Peyer's patch (tissue), 4 donors: ENCODE measurements at regions not wholly inside any gene's neighbourhood (a gene's known extent, or its start where the extent isn't known, plus 50 kb on each side); places are given as distances from the start of the nearest gene placed in this dataset.

Experiments used
- DNase-seq, 3 donors: peaks; one replicate each; pipeline ENCODE4 v3.0.0-alpha.2; 2017 to 2019
- H3K27ac ChIP-seq, 4 donors: fragments of 200-600 bp; sonication (generic); one replicate each; pipeline ENCODE4 v1.5.1; 2016 to 2019
- H3K27me3 ChIP-seq, 2 donors: fragments of 200-600 bp; sonication (generic); one replicate each; pipeline ENCODE4 v1.5.1; 2019
- H3K36me3 ChIP-seq, 3 donors: fragments of 200-600 bp; sonication (generic); one replicate each; pipeline ENCODE4 v1.5.1; 2016 to 2019
- H3K4me1 ChIP-seq, 4 donors: fragments of 200-600 bp; sonication (generic); one replicate each; pipeline ENCODE4 v1.5.1; 2016 to 2019
- H3K4me3 ChIP-seq, 4 donors: fragments of 200-600 bp; sonication (generic); 1 replicate in 3 of 4; 2 replicates in 1 of 4; pipeline ENCODE4 v1.5.1; 2016 to 2019; ENCODE audit warnings: mild to moderate bottlenecking in 1 of 4
- H3K9me3 ChIP-seq, 4 donors: fragments of 200-600 bp; sonication (generic); one replicate each; pipeline ENCODE4 v1.5.1; 2016 to 2019; ENCODE audit warnings: mild to moderate bottlenecking in 1 of 4
- CTCF ChIP-seq, 6 experiments: fragments of 450-650 bp in 4 of 6; fragments of 200-600 bp in 2 of 6; sonication (generic) in 1 of 6; IDR thresholded peaks; one replicate each; pipeline ENCODE4 v1.5.1; 2017 to 2019; ENCODE audit warnings: antibody characterized with exemption in 6 of 6, mild to moderate bottlenecking in 3 of 6, moderate library complexity in 1 of 6
- POLR2A ChIP-seq, 2 donors: fragments of 450-650 bp; IDR thresholded peaks; one replicate each; pipeline ENCODE4 v1.5.1; 2017; ENCODE audit warnings: antibody characterized with exemption in 2 of 2, mild to moderate bottlenecking in 2 of 2, moderate library complexity in 2 of 2

- H3K9me3 ChIP-seq: peaks cover 0 to under 1% (median 0%) of the 10 kb centered on the region in 4 donors
- DNase-seq: peak in 2 of 3 donors; percentile 53 to 61
- H3K4me3 ChIP-seq: no peak overlapping the region
- H3K27me3 ChIP-seq: no peaks in the 10 kb centered on the region
- H3K36me3 ChIP-seq: no peaks in the 10 kb centered on the region
- H3K4me1 ChIP-seq: no peaks in the 10 kb centered on the region
- H3K27ac ChIP-seq: peak overlapping the region in 2 of 4 donors; percentile 25 to 55
- no peak for TF ChIP-seq POLR2A (IDR thresholded peaks at IDR 0.05)
- TF ChIP-seq CTCF (IDR thresholded peaks at IDR 0.05): no peak
Observed at GRCh38 chr12:110794623-110795280, 52.0 kb upstream of the CCDC63 start.

GRCh38 chr12:110796952-110797351 is 49.8 kb upstream of the CCDC63 start:
- TF ChIP-seq POLR2A (IDR thresholded peaks at IDR 0.05) (no peak), CTCF (IDR thresholded peaks at IDR 0.05) (no peak)
- Histone ChIP-seq H3K4me3 (no peak overlapping the region), H3K27me3 (no peaks in the 10 kb centered on the region), H3K27ac (no peak overlapping the region), H3K9me3 (peaks cover 0 to 4% (median 0%) of the 10 kb centered on the region in 4 donors), H3K4me1 (no peaks in the 10 kb centered on the region), H3K36me3 (no peaks in the 10 kb centered on the region)
- no peak for DNase-seq
